Upper lobe of right lung (tissue), 1 donor: ENCODE measurements at regions not wholly inside any gene's neighbourhood (a gene's known extent, or its start where the extent isn't known, plus 50 kb on each side); places are given as distances from the start of the nearest gene placed in this dataset.

Experiments used
- ATAC-seq: fragments of 200-7000 bp; cut with Tn5 transposase; one replicate; pipeline ENCODE4 v1.9.1; 2020; ENCODE audit warnings: mild to moderate bottlenecking, moderate library complexity
- DNase-seq: peaks from one replicate; pipeline ENCODE4 v3.0.0-alpha.2; 2020
- H3K27ac ChIP-seq: fragments of 200-600 bp; one replicate; pipeline ENCODE4 v1.8.0; 2022
- H3K27me3 ChIP-seq: fragments of 200-600 bp; one replicate; pipeline ENCODE4 v1.8.0; 2022; ENCODE audit warnings: mild to moderate bottlenecking
- H3K36me3 ChIP-seq: fragments of 200-600 bp; one replicate; pipeline ENCODE4 v1.8.0; 2022
- H3K4me1 ChIP-seq: fragments of 200-600 bp; one replicate; pipeline ENCODE4 v1.8.0; 2022
- H3K4me3 ChIP-seq: fragments of 200-600 bp; one replicate; pipeline ENCODE4 v1.8.0; 2022; ENCODE audit warnings: mild to moderate bottlenecking
- H3K9me3 ChIP-seq: fragments of 200-600 bp; one replicate; pipeline ENCODE4 v1.8.0; 2022
- intact Hi-C: fragments of 100-400 bp; cut with DNase I; formaldehyde crosslinking; loops from one replicate; pipeline ENCODE4 v1.11.0; 2022
- TF ChIP-seq, protein P1 (sequence below): fragments of 200-600 bp; IDR thresholded peaks from one replicate; pipeline ENCODE4 v1.8.0; 2022; ENCODE audit warnings: antibody characterized with exemption
- donor health status: DM: no; HTN: yes; CAD: no; lungs with severe emphysema.

DNA sequence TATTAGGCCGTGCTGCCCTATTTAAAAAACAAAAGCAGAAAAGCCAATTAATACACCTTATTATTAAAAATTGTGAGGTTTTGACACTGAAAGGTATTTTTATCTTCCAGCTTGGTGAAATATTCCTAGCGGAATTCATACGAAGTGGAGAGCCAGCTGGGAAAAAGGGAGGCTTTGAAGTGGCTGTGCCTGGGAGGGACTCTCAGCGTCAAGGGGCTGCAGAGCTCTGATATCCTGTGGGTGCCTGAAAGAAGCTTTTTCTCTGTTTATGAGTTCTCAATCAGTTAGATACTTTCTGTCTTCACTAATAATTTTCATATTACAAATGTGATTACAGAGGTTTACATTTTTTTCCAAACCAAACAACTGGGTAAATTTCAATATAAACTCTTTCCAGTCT lies 140.2 kb upstream of the MIR17HG start:
- no peaks in the 10 kb centered on the region for H3K36me3 ChIP-seq
- H3K4me3 ChIP-seq, result no peak overlapping the region
- DNase-seq (no peak), ATAC-seq (no peak)
- H3K9me3 ChIP-seq, result no peaks in the 10 kb centered on the region
- TF ChIP-seq, protein P1, sequence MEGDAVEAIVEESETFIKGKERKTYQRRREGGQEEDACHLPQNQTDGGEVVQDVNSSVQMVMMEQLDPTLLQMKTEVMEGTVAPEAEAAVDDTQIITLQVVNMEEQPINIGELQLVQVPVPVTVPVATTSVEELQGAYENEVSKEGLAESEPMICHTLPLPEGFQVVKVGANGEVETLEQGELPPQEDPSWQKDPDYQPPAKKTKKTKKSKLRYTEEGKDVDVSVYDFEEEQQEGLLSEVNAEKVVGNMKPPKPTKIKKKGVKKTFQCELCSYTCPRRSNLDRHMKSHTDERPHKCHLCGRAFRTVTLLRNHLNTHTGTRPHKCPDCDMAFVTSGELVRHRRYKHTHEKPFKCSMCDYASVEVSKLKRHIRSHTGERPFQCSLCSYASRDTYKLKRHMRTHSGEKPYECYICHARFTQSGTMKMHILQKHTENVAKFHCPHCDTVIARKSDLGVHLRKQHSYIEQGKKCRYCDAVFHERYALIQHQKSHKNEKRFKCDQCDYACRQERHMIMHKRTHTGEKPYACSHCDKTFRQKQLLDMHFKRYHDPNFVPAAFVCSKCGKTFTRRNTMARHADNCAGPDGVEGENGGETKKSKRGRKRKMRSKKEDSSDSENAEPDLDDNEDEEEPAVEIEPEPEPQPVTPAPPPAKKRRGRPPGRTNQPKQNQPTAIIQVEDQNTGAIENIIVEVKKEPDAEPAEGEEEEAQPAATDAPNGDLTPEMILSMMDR, result no peak
- H3K4me1 ChIP-seq, result no peaks in the 10 kb centered on the region
- H3K27ac ChIP-seq, result no peak overlapping the region
- intact Hi-C loops, result no loop called here
- no peaks in the 10 kb centered on the region for H3K27me3 ChIP-seq

DNA sequence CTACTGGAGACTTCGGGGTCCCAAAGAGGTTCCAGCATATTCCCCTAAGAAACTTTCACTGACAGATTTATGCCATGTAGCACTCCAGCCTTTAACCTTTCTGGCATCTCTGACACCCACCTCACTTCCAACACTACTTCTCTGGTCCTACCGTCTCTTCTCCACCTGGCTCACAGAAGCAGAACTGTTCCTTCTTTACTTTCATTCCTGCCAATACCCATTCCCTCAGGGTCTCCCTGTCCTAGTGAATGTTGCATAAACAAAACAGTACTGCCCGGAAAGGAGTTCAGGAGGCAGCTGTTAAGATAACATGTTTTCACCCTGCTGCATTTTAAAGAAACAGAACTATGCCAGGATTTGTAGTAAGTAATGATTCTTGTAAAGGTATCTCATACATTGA lies 136.0 kb upstream of the MIR17HG start:
- H3K27me3 ChIP-seq, result no peaks in the 10 kb centered on the region
- H3K9me3 ChIP-seq, result no peaks in the 10 kb centered on the region
- TF ChIP-seq, protein P1, result no peak
- H3K4me3 ChIP-seq, result no peak overlapping the region
- no peaks in the 10 kb centered on the region for H3K4me1 ChIP-seq
- intact Hi-C loops, result no loop called here
- H3K36me3 ChIP-seq, result no peaks in the 10 kb centered on the region
- ATAC-seq, result no peak
- no peak for DNase-seq
- no peak overlapping the region for H3K27ac ChIP-seq

DNA sequence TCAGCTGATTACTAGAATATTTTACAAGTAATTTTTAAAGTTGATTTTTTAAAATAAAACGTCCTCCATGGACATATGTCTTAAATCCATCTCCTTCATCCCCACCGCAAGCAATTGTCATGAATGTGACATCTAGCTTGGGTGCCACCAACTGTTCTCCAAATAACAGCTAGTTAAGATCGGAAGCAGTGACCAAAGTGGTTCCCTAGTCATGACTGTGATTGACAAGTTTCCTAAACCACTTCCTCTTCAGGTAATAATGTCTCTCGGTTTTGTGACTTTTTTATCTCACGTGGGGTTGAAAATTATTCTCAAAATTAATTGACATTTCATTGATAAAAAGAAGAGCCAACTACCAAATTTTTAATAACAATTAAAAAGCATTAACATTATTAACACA lies 135.3 kb upstream of the MIR17HG start:
- H3K4me3 ChIP-seq, result no peak overlapping the region
- H3K4me1 ChIP-seq, result no peaks in the 10 kb centered on the region
- H3K27ac ChIP-seq, result no peak overlapping the region
- TF ChIP-seq, protein P1, result no peak
- no peaks in the 10 kb centered on the region for H3K9me3 ChIP-seq
- intact Hi-C loops, result no loop called here
- no peaks in the 10 kb centered on the region for H3K27me3 ChIP-seq
- no peak for ATAC-seq
- no peaks in the 10 kb centered on the region for H3K36me3 ChIP-seq
- no peak for DNase-seq

DNA sequence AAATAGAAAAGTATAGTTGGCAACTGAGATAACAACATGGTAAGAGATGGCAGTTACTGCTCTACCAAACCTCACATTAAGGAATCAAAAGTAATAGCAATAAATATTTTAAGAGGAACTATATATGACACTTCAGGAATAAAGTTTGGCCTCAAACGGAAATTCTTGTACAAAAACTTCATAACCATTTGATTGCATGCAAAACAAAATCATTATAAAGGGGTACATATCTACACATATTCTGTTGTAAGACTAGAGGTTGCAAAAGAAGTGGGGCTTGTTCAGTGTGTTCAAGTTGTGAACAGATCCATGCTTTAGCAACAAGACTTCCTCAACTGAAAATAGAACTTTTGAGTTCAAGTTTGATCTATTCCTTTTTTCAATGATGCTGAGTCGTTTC lies 133.5 kb upstream of the MIR17HG start:
- Histone ChIP-seq H3K4me3 (no peak overlapping the region), H3K4me1 (no peaks in the 10 kb centered on the region), H3K9me3 (no peaks in the 10 kb centered on the region), H3K36me3 (no peaks in the 10 kb centered on the region), H3K27me3 (no peaks in the 10 kb centered on the region), H3K27ac (no peak overlapping the region)
- TF ChIP-seq, protein P1, result no peak
- intact Hi-C loops, result no loop called here
- ATAC-seq, result no peak
- no peak for DNase-seq

DNA sequence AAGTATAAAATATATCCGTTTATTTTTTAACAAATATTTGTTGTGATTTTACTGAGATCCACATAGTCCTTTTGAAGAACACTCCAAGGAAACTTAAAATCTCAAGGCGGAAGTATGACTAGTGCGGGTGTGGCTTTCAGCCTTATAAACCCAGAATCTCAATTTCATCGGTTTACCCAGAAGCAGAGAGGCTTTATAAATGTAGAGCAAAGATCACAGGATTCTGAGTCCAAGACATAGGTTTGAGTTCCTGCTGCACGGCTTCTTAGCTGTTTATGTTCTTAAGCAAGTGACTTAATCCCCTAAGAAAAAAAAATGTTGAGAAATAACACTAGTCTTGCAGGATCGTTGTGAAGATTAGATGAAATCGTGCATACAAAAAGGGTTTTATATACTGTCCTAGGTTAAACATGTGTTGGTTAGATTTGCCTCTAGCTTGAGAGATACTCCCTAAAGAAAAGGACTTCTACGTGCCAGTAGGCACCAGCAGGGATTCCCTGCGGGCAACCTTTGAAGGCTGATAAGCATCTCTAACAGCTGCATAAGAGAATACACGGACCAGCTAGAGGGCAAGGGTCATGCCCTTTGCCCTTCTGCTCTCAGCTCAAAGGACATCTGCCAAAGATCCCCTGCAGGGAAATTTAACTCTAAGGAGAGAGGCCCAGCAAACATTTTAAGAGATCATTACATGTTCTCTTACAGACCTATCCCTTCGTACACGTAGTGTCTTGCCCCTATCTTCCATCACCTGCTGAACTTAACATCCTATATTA lies 130.4 kb upstream of the MIR17HG start:
- no peak overlapping the region for H3K27ac ChIP-seq
- TF ChIP-seq, protein P1, result no peak
- no peaks in the 10 kb centered on the region for H3K36me3 ChIP-seq
- no peaks in the 10 kb centered on the region for H3K27me3 ChIP-seq
- no peaks in the 10 kb centered on the region for H3K4me1 ChIP-seq
- no peak overlapping the region for H3K4me3 ChIP-seq
- DNase-seq (no peak), ATAC-seq (no peak)
- H3K9me3 ChIP-seq, result no peaks in the 10 kb centered on the region
- intact Hi-C loops, result no loop called here

DNA sequence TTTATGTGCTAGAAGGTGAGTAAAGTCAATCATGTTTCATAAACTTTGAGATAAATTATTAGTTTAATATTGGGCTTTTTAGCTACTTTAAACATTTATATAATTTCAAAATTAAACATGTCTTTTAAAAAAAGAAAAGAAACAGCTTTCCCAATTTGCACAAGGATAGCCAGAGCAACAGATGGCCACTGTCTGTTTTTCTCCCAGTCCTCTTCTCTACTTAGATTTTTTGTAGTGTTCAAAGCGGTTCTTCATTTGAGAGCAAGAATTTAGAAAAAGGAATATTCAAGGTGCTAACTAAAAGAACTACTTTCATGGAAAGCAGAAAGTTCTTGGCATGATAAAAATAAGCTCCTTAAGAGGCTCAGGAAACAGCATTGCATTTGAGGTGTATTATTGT lies 128.3 kb upstream of the MIR17HG start:
- Histone ChIP-seq H3K27me3 (no peaks in the 10 kb centered on the region), H3K9me3 (no peaks in the 10 kb centered on the region), H3K27ac (no peak overlapping the region), H3K4me1 (no peaks in the 10 kb centered on the region), H3K4me3 (no peak overlapping the region), H3K36me3 (no peaks in the 10 kb centered on the region)
- DNase-seq (no peak), ATAC-seq (no peak)
- intact Hi-C loops, result no loop called here
- TF ChIP-seq, protein P1, result no peak
